Right lobe of liver (tissue), 4 donors: ENCODE measurements at regions not wholly inside any gene's neighbourhood (a gene's known extent, or its start where the extent isn't known, plus 50 kb on each side); places are given as distances from the start of the nearest gene placed in this dataset.

Experiments used
- POLR2A ChIP-seq: fragments of 450-650 bp; IDR thresholded peaks from one replicate; pipeline ENCODE4 v1.6.1; 2017; ENCODE audit warnings: antibody characterized with exemption, mild to moderate bottlenecking
- TF ChIP-seq, protein P1 (sequence below), 4 donors: fragments of 200-600 bp in 3 of 4; fragments of 450-650 bp in 1 of 4; IDR thresholded peaks; one replicate each; pipeline versions ENCODE4 v1.5.1 to v1.8.0; 2016 to 2022; ENCODE audit warnings: antibody characterized with exemption in 4 of 4, mild to moderate bottlenecking in 2 of 4
- donor health status: DM: no; HTN: no; CAD: no.
- donor health status: DM: no; HTN: no; CAD: no.
- donor health status: DM: no; HTN: yes; CAD: no.

DNA sequence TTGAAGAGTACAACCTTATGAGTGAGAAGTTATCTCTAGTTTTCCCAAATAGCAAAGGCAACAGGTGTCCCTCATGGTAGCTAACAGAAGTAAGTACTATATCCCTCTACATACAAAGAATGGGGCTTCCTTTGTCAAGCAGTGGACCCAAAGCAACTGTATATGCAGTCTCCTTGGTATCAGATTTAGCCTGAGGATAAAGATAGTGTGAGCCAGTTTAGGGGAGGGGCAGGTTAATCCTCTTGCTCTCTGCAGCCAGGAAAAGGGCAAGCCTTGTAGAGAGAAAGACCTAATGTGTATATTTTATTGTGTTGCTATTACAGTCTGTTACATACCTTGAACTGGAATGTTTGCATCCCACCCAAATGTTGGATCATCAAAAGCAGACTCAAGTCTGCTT lies 117.9 kb upstream of the COL8A1 start:
- TF ChIP-seq, protein P1, sequence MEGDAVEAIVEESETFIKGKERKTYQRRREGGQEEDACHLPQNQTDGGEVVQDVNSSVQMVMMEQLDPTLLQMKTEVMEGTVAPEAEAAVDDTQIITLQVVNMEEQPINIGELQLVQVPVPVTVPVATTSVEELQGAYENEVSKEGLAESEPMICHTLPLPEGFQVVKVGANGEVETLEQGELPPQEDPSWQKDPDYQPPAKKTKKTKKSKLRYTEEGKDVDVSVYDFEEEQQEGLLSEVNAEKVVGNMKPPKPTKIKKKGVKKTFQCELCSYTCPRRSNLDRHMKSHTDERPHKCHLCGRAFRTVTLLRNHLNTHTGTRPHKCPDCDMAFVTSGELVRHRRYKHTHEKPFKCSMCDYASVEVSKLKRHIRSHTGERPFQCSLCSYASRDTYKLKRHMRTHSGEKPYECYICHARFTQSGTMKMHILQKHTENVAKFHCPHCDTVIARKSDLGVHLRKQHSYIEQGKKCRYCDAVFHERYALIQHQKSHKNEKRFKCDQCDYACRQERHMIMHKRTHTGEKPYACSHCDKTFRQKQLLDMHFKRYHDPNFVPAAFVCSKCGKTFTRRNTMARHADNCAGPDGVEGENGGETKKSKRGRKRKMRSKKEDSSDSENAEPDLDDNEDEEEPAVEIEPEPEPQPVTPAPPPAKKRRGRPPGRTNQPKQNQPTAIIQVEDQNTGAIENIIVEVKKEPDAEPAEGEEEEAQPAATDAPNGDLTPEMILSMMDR (IDR thresholded peaks at IDR 0.05) = no peak
- TF ChIP-seq POLR2A = no peak
